GM18951 (cell line): ENCODE measurements at regions not wholly inside any gene's neighbourhood (a gene's known extent, or its start where the extent isn't known, plus 50 kb on each side); places are given as distances from the start of the nearest gene placed in this dataset.
"Not testable (repeated sequence)": the region's sequence is repeated elsewhere in the genome, so short reads cannot be mapped to it uniquely, and the experiment has no call there.

Source experiments
- POLR2A ChIP-seq: IDR thresholded peaks from 4 replicates; pipeline ENCODE4 v1.6.1; 2011; ENCODE audit warnings: mild to moderate bottlenecking; ENCODE audit not compliant: insufficient read length, insufficient read depth; ENCODE audit errors: extremely low read depth
- in situ Hi-C: fragments of 300-500 bp; cut with MboI; formaldehyde crosslinking; loops from one replicate; pipeline ENCODE4 v1.12.0; 2022; ENCODE audit warnings: low sequenced_read_pairs, mixed read lengths, inconsistent platforms; ENCODE audit not compliant: unreplicated experiment

DNA sequence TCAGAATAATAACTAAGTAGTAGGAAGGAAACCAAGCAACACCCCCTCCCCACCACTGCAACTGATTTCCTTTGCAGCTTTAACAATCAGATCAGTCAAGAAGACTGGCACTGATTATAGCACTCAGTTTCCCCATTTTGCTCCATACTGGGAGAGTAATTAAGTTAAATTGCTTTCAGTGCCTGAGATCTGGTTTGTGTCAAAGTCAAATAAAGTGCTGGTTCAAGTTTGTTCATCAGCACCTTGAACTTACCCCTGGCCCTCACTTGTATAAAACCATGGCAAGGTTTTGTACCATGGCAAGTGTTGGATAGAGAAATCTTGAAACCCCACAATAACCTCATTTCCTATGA, 290.2 kb upstream of the SEMA6A start:
- no peak for TF ChIP-seq POLR2A
- in situ Hi-C loops = no loop called here

GRCh38 chr5:116864157-116864837, 289.7 kb upstream of the SEMA6A start:
- in situ Hi-C loops = no loop called here
- TF ChIP-seq POLR2A = no peak

DNA sequence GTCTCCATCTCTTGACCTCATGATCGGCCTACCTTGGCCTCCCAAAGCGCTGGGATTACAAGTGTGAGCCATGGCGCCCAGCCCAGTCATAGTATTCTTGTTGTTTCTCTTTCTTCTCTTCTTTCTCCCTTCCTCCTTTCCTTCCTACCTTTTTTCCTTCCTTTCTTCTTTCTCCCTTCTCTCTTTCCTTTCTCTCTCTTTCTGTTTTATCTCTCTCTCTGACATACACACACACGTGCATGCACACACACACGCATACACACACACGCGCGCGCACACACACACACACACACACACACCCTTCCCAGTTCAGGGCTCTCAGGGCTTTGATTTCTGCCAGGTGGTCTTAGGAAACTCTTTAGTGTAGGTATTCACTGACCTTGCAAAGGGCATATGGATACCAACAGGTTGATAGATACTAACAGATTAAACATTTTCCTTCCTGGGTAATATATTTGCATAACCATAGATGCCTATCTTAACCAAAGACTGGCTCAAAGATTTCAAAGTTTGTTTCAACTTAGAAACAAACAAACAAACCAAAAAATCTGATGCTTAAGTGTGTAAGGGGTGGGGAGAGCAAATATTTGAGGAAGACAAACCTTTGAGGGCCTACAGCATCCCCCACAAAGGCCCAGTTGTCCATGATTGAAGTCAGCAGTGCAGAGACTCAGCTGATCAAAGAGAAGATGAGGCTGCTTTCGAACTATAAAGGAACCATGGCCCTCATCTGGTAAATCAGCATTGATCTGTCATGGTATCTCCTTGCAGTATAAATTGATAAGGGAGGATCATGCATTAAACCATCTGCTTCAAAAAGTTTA, 288.2 kb upstream of the SEMA6A start:
- in situ Hi-C loops = no loop called here
- no peak for TF ChIP-seq POLR2A

DNA sequence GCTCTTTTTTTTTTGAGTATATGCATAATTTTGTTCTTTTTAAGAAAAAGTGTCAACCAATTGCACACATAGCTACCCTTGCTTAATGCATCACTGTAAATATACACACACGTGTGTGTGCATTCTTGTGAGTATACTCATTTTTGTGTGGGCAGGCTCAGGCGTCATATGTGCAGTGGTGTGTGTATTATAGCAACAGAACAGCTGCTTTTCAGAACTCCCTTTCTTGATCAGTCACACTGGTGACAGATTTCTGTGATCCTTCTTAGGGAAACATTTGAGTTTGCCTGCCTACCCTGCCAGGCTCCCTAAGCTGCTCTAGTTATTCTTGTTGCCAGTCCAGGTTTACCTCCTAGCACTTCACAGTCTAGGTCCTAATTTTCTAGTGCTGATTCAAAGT, 287.0 kb upstream of the SEMA6A start:
- TF ChIP-seq POLR2A = no peak
- in situ Hi-C loops = no loop called here

DNA sequence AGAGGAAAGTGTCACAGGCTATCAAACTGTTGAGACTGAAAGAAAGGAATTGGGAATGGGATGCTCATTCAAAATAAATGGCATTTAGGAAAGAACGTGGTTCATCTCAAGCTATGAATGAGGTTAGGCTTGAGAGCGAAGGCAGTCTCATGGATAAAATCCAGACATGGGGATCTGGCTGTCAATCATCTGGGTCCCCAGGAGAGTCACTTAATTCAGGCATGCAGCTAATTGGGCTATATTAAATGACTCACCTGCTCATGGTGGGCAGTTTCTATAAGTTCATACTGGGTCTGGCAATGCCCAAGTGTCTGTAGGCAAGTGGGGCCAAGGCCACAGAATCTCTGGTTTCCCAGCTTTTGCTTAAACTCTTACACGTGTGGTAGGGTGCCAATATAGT, 286.5 kb upstream of the SEMA6A start:
- in situ Hi-C loops = no loop called here
- TF ChIP-seq POLR2A = no peak

DNA sequence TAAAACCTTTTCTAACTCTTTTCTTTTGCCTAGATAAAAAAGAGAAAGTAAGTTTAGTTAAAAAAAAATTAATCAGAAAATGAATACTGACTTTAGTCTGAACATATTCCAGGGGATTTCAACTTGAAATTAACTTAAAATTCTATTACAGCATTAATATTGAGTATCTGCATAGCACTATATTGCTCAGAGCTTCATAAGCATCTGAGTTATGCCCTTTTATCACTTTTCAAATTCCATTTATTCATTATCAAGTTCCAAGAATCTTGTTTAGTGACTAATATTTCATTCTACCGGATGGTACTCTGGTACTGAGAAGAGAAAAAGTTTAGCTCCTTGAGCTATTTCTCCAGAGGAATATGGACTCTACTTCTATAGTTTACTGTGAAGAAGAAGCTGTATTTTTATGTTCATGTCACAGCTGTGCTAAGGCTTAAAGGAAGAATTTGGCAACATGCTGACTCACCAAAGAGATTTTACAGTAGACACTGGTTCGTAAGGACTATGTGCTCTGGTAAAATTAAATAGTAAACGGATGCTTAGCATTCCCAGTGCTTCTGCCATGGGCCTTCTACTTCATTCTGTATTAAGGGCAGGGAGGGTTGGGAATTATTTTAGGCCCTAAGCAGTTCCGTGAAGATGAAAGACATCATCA, 285.2 kb upstream of the SEMA6A start:
- no peak for TF ChIP-seq POLR2A
- in situ Hi-C loops = no loop called here

GRCh38 chr5:116858705-116859333, 284.2 kb upstream of the SEMA6A start:
- no peak for TF ChIP-seq POLR2A
- in situ Hi-C loops = no loop called here

- in situ Hi-C loops = not testable (repeated sequence)
Measured at GRCh38 chr5:116858020-116858419, 283.4 kb upstream of the SEMA6A start.

DNA sequence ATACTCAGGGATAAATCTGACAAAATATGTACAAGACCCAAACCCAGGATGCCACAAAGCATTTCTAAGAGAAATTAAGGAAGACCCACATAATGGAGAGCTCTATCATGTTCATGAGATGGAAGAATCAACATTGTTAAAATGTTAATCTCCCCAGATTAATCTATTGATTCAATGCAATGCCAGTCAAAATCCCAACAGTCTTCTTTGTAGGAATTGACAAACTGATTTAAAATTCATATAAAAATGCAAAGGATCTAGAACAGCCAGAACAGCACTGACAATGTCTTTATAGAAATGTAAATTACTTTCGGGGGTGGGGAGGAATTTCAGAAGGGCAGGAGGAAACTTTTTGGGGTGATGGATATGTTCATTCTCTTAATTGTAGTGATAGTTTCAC, 281.6 kb upstream of the SEMA6A start:
- TF ChIP-seq POLR2A = no peak
- in situ Hi-C loops = no loop called here

DNA sequence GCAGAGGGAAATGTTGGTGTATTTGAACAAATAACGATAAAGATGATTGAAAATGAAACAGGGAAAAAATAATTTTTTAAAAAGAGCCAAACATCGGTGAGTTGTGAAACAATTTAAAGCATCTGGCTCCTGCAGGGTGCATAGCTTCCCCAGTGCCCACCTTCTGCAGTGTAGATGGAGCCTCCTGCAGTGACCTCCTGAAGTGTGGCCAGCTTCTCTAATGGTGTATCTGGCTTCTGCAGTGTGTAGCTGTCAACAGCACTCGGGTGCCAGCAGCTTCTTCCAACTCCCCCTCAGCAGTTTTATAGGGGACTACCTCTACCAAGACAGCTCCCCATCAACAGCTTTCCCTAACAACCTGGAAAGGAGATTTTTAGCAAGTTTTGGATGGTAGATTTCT, 279.4 kb upstream of the SEMA6A start:
- in situ Hi-C loops = no loop called here
- TF ChIP-seq POLR2A = no peak

DNA sequence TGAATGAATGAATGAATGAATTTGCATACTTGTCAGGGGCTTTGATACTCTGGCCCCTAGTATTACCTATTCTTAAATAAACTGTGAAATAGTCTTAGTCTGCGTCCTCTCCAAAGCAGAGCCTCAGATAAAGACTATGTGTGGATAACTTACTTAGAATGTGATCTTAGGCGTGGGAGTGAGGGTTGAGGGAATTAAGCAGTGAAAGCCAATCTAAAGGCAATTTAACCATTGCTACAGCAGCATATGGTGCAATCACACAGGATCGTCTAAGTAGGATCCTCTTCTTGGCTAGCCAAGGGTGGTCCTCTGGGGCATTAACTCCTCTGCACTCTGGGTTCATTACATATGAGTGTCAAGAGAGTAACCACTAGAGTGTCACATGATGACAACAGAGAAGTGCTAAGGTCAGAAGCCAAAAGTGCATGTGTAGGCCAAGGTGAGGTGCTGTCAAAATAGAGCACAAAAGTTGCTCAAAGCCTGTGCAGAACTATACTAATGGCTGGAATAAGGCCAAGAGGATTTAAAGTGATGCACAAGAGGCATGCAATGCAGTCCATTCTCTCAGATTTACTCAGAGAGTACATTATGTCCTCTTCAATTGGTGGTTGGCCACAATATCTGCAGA, 274.4 kb upstream of the SEMA6A start:
- in situ Hi-C loops = no loop called here
- TF ChIP-seq POLR2A = no peak

- TF ChIP-seq POLR2A = no peak
- in situ Hi-C loops = no loop called here
Measured at GRCh38 chr5:116847960-116848359, 273.3 kb upstream of the SEMA6A start.

DNA sequence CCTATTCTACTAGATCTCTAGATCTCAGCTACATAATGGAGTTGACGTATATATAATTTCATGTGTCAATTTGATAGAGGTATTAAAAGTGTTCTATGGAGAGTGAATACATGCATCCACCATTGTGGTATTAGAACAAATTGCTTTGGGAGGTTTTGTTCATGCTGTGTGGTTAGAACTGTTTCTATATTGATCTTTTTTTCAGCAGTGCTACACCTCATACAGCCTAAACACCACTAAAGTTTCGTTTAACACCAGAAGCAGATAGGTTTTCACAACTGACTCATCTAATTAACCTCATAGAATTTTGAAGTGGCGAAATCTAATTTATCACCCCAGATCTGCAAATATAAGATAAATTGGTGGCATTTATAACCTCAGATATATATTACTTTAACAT, 269.4 kb upstream of the SEMA6A start:
- in situ Hi-C loops = no loop called here
- TF ChIP-seq POLR2A = no peak
